HG03432 (cell line): ENCODE measurements at regions not wholly inside any gene's neighbourhood (a gene's known extent, or its start where the extent isn't known, plus 50 kb on each side); places are given as distances from the start of the nearest gene placed in this dataset.

Experiments
- ATAC-seq: cut with Tn5 transposase; IDR thresholded peaks from one replicate; pipeline ENCODE4 v1.9.1; 2021; ENCODE audit warnings: mild to moderate bottlenecking, moderate library complexity; ENCODE audit not compliant: unreplicated experiment

DNA sequence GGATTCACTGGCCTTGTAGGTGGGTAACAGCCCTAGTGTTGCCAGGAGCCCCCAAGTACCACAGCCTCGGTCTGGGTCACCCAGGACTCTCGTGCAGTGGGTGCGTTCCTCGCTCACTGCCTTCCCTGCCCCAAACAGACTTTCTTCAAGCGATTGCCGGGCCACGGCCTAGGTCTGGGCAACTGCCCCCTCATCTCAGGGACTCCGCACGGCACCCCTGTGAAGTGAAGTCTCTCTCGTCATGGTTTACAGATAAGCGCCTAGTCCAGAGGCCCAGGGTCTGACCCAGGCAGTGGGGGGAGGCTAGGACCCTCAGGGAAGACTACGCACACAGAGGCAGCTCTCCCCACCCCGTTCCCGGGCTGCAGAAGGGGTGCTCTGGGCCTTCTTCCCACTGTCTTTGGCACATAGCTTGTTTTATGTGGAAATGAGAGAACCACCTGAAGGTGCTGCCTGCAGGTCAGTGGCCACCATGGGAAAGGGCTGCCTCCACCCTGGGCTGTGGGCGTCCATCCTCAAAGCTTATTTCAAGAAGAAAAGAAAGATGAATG, 220.8 kb downstream of the ERMARD start:
- no peak for ATAC-seq

GRCh38 chr6:169971081-169971861, 219.8 kb downstream of the ERMARD start:
- no peak for ATAC-seq

DNA sequence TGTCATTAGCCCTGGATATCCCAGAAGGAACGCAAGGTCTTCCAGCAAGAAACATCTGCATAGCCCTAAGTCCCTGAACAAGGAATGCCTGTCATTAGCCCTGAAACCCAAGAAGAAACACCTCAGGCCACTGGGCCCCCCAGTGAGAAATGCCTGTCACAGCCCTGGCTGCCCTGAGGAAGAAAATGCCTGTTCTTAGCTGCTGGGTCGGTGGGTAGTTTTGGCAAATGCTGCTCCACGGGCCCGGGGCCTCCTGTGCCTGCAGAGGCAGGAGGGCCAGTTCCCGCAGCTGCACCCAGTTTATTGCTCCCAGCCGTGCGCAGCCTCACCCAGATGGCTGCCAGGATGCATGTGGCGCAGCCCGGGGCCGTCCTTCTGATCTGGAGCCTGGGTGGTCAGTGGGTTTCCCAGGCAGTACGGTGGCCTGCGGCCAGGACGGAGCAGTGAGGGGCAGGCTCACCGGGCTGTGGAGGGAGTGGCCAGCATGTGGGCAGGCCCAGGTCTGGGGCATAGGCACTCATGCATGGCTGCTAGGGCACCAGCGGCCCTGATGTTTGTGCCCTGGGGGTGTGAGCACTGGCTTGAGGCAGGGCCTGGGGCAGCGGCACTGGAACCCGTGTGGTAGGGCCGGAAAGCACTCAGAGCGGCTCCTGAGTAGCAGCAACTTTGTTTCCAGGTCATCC, 219.0 kb downstream of the ERMARD start:
- ATAC-seq = no peak

DNA sequence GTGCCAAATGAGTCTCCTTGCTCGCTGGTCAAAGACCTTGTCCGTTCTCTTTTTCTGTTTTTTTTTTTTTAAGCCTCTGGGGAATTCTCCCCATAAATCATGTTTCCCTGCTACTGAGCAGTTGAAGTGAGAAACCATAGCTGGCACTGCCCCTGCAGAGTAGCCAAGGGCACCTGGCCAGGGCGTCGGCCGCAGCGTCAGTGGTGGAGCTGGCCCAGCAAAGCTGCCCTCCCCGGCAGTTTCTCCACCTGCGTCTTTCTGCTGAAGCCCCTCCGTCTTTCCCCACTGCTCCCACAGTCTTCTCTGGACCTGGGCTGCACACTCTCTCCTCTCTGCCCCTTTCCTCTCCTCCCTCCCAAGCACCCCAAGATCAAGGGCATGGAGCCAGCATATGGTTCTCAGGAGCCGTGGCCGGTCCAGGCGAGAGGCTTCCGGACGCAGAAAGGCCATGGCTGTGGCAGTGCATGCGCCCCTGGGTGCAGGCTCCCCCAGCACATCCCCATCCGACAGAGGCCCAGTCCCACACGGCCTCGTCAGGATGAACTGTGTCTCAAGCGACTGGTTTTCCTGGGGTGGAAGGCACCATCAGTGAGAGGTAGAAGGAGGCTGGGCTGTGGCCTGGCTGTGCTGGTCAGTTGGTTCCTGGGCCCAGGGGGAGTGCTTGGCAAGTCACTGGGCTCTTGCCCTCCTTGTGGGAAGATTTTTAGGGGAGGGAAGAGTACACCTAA, 218.1 kb downstream of the ERMARD start:
- no peak for ATAC-seq

DNA sequence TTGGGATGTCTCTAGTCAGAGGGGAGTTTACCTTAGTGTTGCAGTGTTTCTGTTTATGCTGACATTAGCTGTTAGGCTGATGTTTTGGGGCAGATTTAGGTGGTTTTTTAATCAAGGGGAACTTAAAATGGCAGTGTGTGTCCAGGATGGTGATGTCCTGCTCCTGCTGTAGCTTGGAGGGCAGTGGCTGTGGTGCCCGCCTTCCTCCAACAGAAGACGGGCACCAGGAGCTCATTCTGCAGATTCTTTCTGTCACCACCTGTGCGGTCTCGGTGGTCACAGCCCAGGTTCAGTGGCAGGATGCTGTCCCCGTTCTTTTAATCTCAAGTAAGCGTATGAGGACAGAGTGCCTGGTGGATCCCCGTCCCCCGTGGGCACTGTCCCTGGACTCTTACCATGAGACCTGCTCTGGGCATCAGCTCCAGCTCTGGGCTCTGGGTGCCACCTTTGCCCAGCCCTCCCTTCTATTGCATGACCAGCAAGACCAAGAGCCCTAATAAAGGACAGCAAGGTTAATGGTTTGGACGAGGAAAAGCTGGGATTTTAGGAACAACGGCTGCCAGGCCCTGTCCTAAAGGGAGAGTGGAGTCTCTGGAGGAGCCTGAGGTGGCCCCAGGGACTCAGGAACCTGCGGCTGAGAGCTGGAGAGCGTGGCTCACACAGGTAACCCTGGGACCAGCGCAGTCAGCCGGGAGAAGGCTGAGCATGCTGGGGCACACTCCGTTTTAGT, 217.3 kb downstream of the ERMARD start:
- ATAC-seq = no peak

GRCh38 chr6:169967687-169968086, 216.3 kb downstream of the ERMARD start:
- no peak for ATAC-seq

GRCh38 chr6:169966312-169967181, 215.1 kb downstream of the ERMARD start:
- ATAC-seq = no peak

- no peak for ATAC-seq
These were observed 214.4 kb downstream of the ERMARD start for GRCh38 chr6:169965657-169966311.

DNA sequence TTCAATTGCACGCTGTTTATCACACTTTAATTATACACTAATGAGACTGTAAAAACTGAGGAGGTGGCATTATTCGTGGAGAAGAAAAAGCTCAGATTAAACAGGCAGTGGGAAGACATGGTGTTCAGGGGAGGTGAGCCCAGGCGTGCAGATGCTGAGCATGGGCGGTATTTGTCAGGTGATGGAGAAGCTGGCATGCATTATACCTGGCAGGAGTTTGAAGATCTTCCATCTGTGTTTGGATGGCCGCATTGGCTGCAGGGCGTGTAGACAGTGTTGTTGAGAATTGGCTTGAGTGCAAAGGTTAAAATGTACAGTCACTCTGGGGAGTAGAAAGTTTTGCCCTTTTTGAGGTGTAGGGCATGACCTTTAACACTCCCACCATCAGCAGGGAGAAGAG, 213.8 kb downstream of the ERMARD start:
- no peak for ATAC-seq

GRCh38 chr6:169964486-169965180, 213.2 kb downstream of the ERMARD start:
- ATAC-seq = no peak

DNA sequence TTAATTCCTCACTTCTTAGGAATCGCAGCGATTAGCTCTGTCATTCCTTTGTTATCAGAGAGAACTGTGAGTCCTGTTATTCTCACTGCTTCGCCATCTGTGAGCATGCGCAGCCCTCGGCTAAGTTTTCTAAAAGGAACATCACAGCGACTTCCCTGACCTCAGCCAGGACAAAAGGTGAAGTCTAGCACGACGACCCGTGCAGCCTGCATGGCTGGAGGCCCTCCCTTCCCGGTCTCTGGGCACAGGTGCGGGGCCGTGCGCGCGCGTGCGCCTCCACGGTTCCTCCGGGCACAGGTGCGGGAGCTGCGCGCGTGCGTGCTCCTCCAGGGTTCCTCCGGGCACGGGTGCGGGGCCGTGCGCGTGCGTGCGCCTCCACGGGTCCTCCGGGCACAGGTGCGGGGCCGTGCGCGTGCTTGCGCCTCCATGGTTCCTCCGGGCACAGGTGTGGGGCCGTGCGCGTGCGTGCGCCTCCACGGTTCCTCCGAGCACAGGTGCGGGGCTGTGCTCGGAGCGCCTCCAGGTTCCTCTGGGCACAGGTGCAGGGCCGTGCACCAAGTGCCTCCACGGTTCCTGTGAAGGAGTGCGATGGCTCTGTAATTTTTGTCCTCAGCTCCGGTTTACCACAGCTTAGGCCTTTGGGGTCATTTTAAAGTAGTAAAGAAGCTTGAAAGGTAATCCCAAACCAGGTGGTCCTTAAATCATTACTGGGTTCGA, 212.3 kb downstream of the ERMARD start:
- no peak for ATAC-seq

DNA sequence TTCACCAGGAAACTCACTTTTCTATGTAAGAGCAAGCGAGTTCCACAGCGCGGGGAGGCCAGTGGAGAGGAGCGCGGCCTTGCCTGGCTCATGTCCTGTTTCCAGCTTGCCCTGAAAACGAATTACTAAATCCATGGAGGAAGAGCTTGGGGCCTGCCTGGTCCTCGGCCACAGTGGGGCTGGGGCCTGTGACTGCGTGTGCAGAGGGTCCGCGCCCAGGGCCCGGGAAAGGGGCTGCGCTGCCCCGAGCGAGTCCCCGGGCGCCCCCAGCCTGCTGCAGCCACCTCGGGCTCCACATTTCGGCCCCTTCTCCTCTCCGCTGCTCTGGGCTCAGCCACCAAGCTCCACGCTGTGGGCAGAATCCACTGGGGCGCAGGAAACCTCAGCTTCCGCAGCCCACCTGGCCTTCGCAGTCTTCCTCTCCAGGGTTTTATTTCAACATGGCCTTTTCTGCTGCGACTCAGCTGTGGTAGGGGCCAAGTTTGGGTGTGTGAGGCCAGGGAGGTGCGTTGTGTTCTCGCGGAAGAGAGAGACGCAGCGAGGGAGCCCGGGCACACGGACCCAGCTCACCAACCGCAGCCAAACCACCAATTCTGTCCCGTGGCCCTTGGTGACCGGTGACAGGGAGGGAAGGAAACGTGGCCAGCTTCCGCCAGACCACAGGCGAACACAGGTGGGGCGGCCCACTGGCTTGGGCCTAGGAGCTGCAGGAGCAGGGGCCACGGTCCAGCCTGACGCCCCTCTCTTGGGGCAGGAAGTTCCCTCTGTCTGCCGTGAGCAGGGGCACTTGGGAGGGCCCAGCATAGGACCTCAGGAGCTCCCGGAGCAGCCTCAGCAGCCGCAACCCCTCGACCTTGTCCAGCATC, 211.4 kb downstream of the ERMARD start:
- ATAC-seq = no peak

GRCh38 chr6:169961772-169962561, 210.5 kb downstream of the ERMARD start:
- no peak for ATAC-seq

DNA sequence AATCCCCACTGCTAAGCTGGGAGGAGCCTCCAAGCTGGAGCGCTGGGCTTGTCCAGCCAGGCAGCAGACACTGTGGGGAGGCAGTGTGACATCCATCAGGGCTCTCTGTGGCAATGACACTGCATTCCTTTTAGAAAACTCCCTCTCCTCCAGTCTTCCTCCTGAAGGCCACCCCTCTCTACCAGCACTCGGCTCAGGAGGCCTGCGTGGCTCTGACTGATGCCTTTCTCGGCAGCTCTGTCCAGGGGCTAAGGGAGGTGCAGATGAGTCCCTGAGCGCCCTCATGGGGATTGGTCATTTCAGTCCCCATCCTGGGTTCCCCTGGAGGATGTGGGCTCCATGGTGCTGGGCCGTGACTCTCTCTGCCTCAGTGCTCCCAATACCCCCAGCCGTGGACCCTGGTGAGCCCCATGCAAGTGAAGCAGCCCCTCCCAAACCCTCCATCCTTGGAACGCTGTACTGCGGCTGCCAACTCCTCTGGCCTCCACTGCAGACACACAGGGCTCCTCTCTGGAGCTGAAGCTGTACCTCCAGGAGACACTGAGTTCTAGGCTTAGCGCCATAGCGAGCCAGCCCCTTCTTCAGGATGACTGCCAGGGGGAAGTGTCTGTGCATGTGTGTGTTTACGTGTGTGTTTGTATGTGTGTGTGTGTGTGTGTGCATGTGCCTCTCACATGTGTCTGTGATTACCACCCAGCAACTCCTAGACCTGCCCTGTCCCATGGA, 209.6 kb downstream of the ERMARD start:
- ATAC-seq = no peak

DNA sequence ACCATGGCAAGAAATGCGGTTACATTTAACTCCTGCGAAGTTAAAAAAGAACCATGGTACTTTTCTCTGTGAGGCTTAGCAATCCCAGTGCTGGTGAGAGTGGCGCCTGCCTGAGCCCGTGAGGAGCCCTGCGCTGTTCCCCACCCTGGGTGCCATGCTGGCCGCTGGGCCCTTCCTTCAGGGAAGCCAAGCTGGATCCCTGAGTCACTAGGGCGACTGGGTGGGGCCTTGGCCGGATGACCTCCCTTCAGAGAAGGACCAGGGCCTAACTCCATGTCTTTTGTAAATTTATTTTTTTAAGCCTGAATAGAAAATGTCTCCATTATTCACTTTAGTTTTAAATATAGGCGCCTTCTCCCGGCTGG, 209.1 kb downstream of the ERMARD start:
- no peak for ATAC-seq

DNA sequence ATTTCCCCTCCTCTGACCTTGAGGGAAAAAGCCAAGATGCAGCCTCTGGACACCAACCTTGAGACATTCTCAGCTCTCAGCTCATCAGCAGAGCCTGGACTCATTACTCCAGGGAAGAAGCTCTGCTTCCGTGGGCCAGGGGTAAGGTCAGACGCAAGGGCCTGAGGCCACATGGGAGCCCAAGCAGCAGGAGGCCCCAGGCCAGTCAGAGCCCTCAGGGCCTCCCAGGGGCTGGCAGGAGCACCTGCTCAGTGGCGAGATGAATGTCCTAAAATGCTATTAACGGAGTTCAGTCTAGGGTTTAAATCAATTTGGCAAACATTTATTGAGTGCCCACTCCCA, 208.6 kb downstream of the ERMARD start:
- no peak for ATAC-seq
